H1 (cell line): ENCODE measurements at regions not wholly inside any gene's neighbourhood (a gene's known extent, or its start where the extent isn't known, plus 50 kb on each side); places are given as distances from the start of the nearest gene placed in this dataset.

ENCODE experiments used
- CTCF ChIA-PET: fragments of 300-600 bp; sonication (Branson Sonifier 250); formaldehyde crosslinking; loops from one replicate; lab custom pipeline; 2021; ENCODE audit not compliant: partially characterized antibody; lab: Charles Lee
- POLR2A ChIA-PET: fragments of 300-600 bp; sonication (Branson Sonifier 250); formaldehyde crosslinking; loops from one replicate; lab custom pipeline; 2021; ENCODE audit warnings: inconsistent platforms; ENCODE audit not compliant: partially characterized antibody; lab: Charles Lee
- DNase-seq, 2 experiments: peaks; one replicate each; pipeline versions ENCODE4 v3.0.0 to v3.0.0-alpha.2; 2010 to 2022; ENCODE audit warnings: low spot score in 2 of 2, low read depth in 1 of 2, mixed read lengths in 1 of 2
- FAIRE-seq: peaks from 2 replicates; lab custom pipeline; 2011; peaks lifted over from hg19 to GRCh38; lab: Jason Lieb, UNC
- H2AFZ ChIP-seq: 2 replicates; pipeline ENCODE4 v1.8.1; 2012; ENCODE audit warnings: low read length, inconsistent platforms
- H2AK5ac ChIP-seq: 2 replicates; pipeline ENCODE4 v1.6.1; 2013; ENCODE audit warnings: low read depth, low read length
- H2BK120ac ChIP-seq: replicated peaks from 2 replicates; pipeline ENCODE3; 2013; ENCODE audit warnings: low read depth, low read length, inconsistent platforms
- H2BK12ac ChIP-seq: 2 replicates; pipeline ENCODE4 v1.6.1; 2013; ENCODE audit warnings: low read depth, low read length
- H2BK15ac ChIP-seq: 2 replicates; pipeline ENCODE4 v1.6.1; 2013; ENCODE audit warnings: low read length
- H2BK20ac ChIP-seq: 2 replicates; pipeline ENCODE4 v1.6.1; 2013; ENCODE audit warnings: low read length
- H2BK5ac ChIP-seq: 2 replicates; pipeline ENCODE4 v1.6.1; 2013; ENCODE audit warnings: low read depth, low read length
- H3K14ac ChIP-seq: 2 replicates; pipeline ENCODE4 v1.6.1; 2013; ENCODE audit warnings: inconsistent platforms; ENCODE audit not compliant: insufficient read length
- H3K18ac ChIP-seq: 2 replicates; pipeline ENCODE4 v1.6.1; 2013; ENCODE audit warnings: low read length; ENCODE audit errors: extremely low read depth
- H3K23ac ChIP-seq: 2 replicates; pipeline ENCODE4 v1.6.1; 2013; ENCODE audit warnings: inconsistent platforms; ENCODE audit not compliant: insufficient read length
- H3K23me2 ChIP-seq: 2 replicates; pipeline ENCODE4 v1.6.1; 2013; ENCODE audit warnings: low read depth, low read length
- H3K27ac ChIP-seq: 2 replicates; pipeline ENCODE4 v1.6.1; 2011; ENCODE audit warnings: low read depth, low read length, inconsistent platforms
- H3K27me3 ChIP-seq, 4 experiments: replicated peaks in 1 of 4; 1 replicate in 1 of 4; 2 replicates in 3 of 4; pipeline versions ENCODE4 v1.6.1 to v1.8.1; 2011 to 2013; ENCODE audit warnings: low read length in 3 of 4, mild to moderate bottlenecking in 3 of 4, inconsistent platforms in 2 of 4, mixed read lengths in 2 of 4, moderate library complexity in 1 of 4; ENCODE audit not compliant: control insufficient read depth in 3 of 4, insufficient read depth in 3 of 4; ENCODE audit errors: extremely low read depth in 1 of 4
- H3K36me3 ChIP-seq, 4 experiments: 2 replicates each; pipeline versions ENCODE4 v1.6.1 to v1.8.1; 2011 to 2013; ENCODE audit warnings: mild to moderate bottlenecking in 4 of 4, low read length in 3 of 4, moderate library complexity in 2 of 4, control low read depth in 1 of 4, inconsistent platforms in 1 of 4; ENCODE audit not compliant: insufficient read depth in 4 of 4, control insufficient read depth in 2 of 4
- H3K4ac ChIP-seq: replicated peaks from 2 replicates; pipeline ENCODE3; 2013; ENCODE audit warnings: low read length, low read depth, mixed read lengths, inconsistent platforms; ENCODE audit not compliant: insufficient read length
- H3K4me1 ChIP-seq, 4 experiments: replicated peaks in 1 of 4; 1 replicate in 1 of 4; 2 replicates in 3 of 4; pipeline versions ENCODE4 v1.6.1 to v1.8.1; 2011 to 2013; ENCODE audit warnings: low read length in 3 of 4, inconsistent platforms in 2 of 4, mixed read lengths in 1 of 4; ENCODE audit not compliant: insufficient read depth in 4 of 4, control insufficient read depth in 3 of 4
- H3K4me2 ChIP-seq, 2 experiments: 2 replicates each; pipeline versions ENCODE4 v1.6.1 to v1.8.1; 2011 to 2013; ENCODE audit warnings: low read depth in 2 of 2, low read length in 2 of 2, control low read depth in 1 of 2, inconsistent platforms in 1 of 2, mild to moderate bottlenecking in 1 of 2; ENCODE audit not compliant: insufficient read depth in 1 of 2
- H3K4me3 ChIP-seq, 4 experiments: fragments of 200-600, 300-600 bp in 1 of 4; sonication (generic), shearing (Covaris generic), sonication (Bioruptor Twin) in 1 of 4; 2 replicates each; pipeline versions ENCODE4 v1.5.1 to v1.8.1; 2011 to 2016; ENCODE audit warnings: low read length in 4 of 4, low read depth in 3 of 4, control low read depth in 2 of 4, inconsistent platforms in 2 of 4, mild to moderate bottlenecking in 2 of 4, mixed read lengths in 1 of 4, moderate library complexity in 1 of 4; ENCODE audit not compliant: insufficient read depth in 2 of 4; ENCODE audit errors: extremely low read depth in 1 of 4
- H3K56ac ChIP-seq: replicated peaks from 2 replicates; pipeline ENCODE3; 2013; ENCODE audit warnings: low read depth, mild to moderate bottlenecking, mixed read lengths, low read length, inconsistent platforms; ENCODE audit not compliant: insufficient read length
- H3K79me1 ChIP-seq: 2 replicates; pipeline ENCODE4 v1.6.1; 2013; ENCODE audit warnings: low read depth, low read length, control low read depth
- H3K79me2 ChIP-seq, 2 experiments: 2 replicates each; pipeline versions ENCODE4 v1.6.1 to v1.8.1; 2012 to 2013; ENCODE audit warnings: low read length in 2 of 2, mild to moderate bottlenecking in 2 of 2, inconsistent platforms in 1 of 2; ENCODE audit not compliant: insufficient read depth in 2 of 2, control insufficient read depth in 1 of 2
- H3K9ac ChIP-seq, 4 experiments: replicated peaks in 1 of 4; 1 replicate in 1 of 4; 2 replicates in 3 of 4; pipeline versions ENCODE4 v1.6.1 to v1.8.1; 2011 to 2013; ENCODE audit warnings: low read depth in 3 of 4, low read length in 3 of 4, control low read depth in 2 of 4, mild to moderate bottlenecking in 2 of 4, moderate library complexity in 2 of 4, inconsistent platforms in 1 of 4; ENCODE audit errors: extremely low read depth in 1 of 4
- H3K9me3 ChIP-seq, 2 experiments: 2 replicates each; pipeline versions ENCODE4 v1.6.1 to v1.8.1; 2012 to 2013; ENCODE audit warnings: mild to moderate bottlenecking in 2 of 2, moderate library complexity in 2 of 2, control low read depth in 1 of 2, inconsistent platforms in 1 of 2, low read depth in 1 of 2, low read length in 1 of 2, mixed read lengths in 1 of 2; ENCODE audit not compliant: insufficient read depth in 2 of 2
- H4K20me1 ChIP-seq, 2 experiments: replicated peaks in 1 of 2; 2 replicates each; pipeline versions ENCODE3 to v1.8.1; 2011 to 2013; ENCODE audit warnings: inconsistent platforms in 2 of 2, low read length in 2 of 2, mild to moderate bottlenecking in 1 of 2; ENCODE audit not compliant: insufficient read depth in 2 of 2, control insufficient read depth in 1 of 2
- H4K5ac ChIP-seq: 2 replicates; pipeline ENCODE4 v1.6.1; 2013; ENCODE audit warnings: low read length, low read depth, mixed read lengths, inconsistent platforms; ENCODE audit not compliant: insufficient read length
- H4K8ac ChIP-seq: 2 replicates; pipeline ENCODE4 v1.8.0; 2013; ENCODE audit warnings: mild to moderate bottlenecking, moderate library complexity, low read length, inconsistent platforms; ENCODE audit not compliant: insufficient read depth; ENCODE audit errors: extremely low read depth
- H4K91ac ChIP-seq: replicated peaks from 2 replicates; pipeline ENCODE3; 2013; ENCODE audit warnings: low read length, mixed read lengths, inconsistent platforms; ENCODE audit not compliant: insufficient read length
- ATF3 ChIP-seq: IDR thresholded peaks from 2 replicates; pipeline ENCODE4 v1.6.1; 2011; ENCODE audit warnings: low read depth, mild to moderate bottlenecking, low read length; ENCODE audit not compliant: insufficient read depth
- CBX8 ChIP-seq: fragments of 300-800, 300-1000 bp; sonication (generic); IDR thresholded peaks from 2 replicates; pipeline ENCODE4 v1.7.1; 2016; ENCODE audit warnings: low read depth, low read length, borderline replicate concordance
- CHD1 ChIP-seq: IDR thresholded peaks from 2 replicates; pipeline ENCODE4 v1.6.1; 2012; ENCODE audit warnings: low read depth, low read length, improper control_type of control experiment
- EGR1 ChIP-seq: IDR thresholded peaks from 2 replicates; pipeline ENCODE4 v1.6.1; 2011; ENCODE audit warnings: low read depth, low read length, borderline replicate concordance
- HDAC2 ChIP-seq, 2 experiments: fragments of 300-600 bp in 1 of 2; sonication (generic) in 1 of 2; IDR thresholded peaks; 2 replicates each; pipeline ENCODE4 v1.6.1; 2011 to 2012; ENCODE audit warnings: low read depth in 2 of 2, low read length in 2 of 2, mild to moderate bottlenecking in 2 of 2, moderate library complexity in 2 of 2, borderline replicate concordance in 1 of 2, inconsistent platforms in 1 of 2
- JUND ChIP-seq: IDR thresholded peaks from 2 replicates; pipeline ENCODE4 v1.6.1; 2011; ENCODE audit warnings: mild to moderate bottlenecking, improper control_type of control experiment, low read length
- KDM4A ChIP-seq: IDR thresholded peaks from one replicate; pipeline ENCODE4 v1.7.1; 2012; ENCODE audit warnings: low read depth, mild to moderate bottlenecking, moderate library complexity, low read length, inconsistent platforms; ENCODE audit not compliant: severe bottlenecking
- KDM5A ChIP-seq: fragments of 200-600 bp; IDR thresholded peaks from 2 replicates; pipeline ENCODE4 v1.7.1; 2012; ENCODE audit warnings: mild to moderate bottlenecking, low read length, inconsistent platforms, mixed read lengths
- MAFK ChIP-seq: IDR thresholded peaks from 2 replicates; pipeline ENCODE4 v1.6.1; 2012; ENCODE audit warnings: low read depth, mild to moderate bottlenecking, improper control_type of control experiment, low read length
- NRF1 ChIP-seq: IDR thresholded peaks from 2 replicates; pipeline ENCODE4 v1.6.1; 2011; ENCODE audit warnings: mild to moderate bottlenecking, low read depth, low read length, improper control_type of control experiment
- POLR2AphosphoS5 ChIP-seq: IDR thresholded peaks from 2 replicates; pipeline ENCODE4 v1.6.1; 2011; ENCODE audit warnings: low read depth, low read length
- SIRT6 ChIP-seq: IDR thresholded peaks from one replicate; pipeline ENCODE4 v1.7.1; 2012; ENCODE audit warnings: low read length, inconsistent platforms
- SP4 ChIP-seq: IDR thresholded peaks from 2 replicates; pipeline ENCODE4 v1.6.1; 2012; ENCODE audit warnings: low read length, inconsistent platforms
- TAF1 ChIP-seq: IDR thresholded peaks from 2 replicates; pipeline ENCODE4 v1.6.1; 2011; ENCODE audit warnings: mild to moderate bottlenecking, low read depth, low read length
- TAF7 ChIP-seq: optimal IDR thresholded peaks from 2 replicates; pipeline ENCODE3; 2011; ENCODE audit warnings: low read depth, mild to moderate bottlenecking, inconsistent platforms, low read length, moderate library complexity, borderline replicate concordance
- WGBS, 2 experiments: shearing (Covaris generic) in 1 of 2; methylation state at CpG; one replicate each; pipeline versions ENCODE4 v1.1.6 to v1.1.7; 2013 to 2015; ENCODE audit warnings: low lambda C conversion rate in 2 of 2, mixed read lengths in 2 of 2, inconsistent platforms in 1 of 2, low coverage in 1 of 2, missing lambda C conversion rate in 1 of 2; ENCODE audit not compliant: insufficient replicate concordance in 2 of 2, insufficient coverage in 1 of 2, insufficient read length in 1 of 2; ENCODE audit errors: extremely low coverage in 1 of 2, missing lambda C conversion rate in 1 of 2; 5-methylcytosine and 5-hydroxymethylcytosine counted together

- Histone ChIP-seq H3K36me3 (no peaks in the 10 kb centered on the region), H3K4ac (no peak overlapping the region), H3K27ac (no peak overlapping the region), H3K27me3 (no peaks in the 10 kb centered on the region), H3K79me1 (no peaks in the 10 kb centered on the region), H2AFZ (no peak overlapping the region), H3K18ac (no peak overlapping the region), H2BK20ac (no peak overlapping the region), H4K8ac (no peak overlapping the region), H3K9ac (no peak overlapping the region), H4K20me1 (peaks cover 0 to 1% of the 10 kb centered on the region in 2 experiments), H3K56ac (no peak overlapping the region), H3K4me2 (no peak overlapping the region), H2BK5ac (peak overlapping the region; percentile 66; the same call in 1 of the 2 replicates), H3K4me1 (no peaks in the 10 kb centered on the region; a peak in 1 of 7 replicates), H4K5ac (no peak overlapping the region), H2AK5ac (peak overlapping the region; percentile 48; the same call in 1 of the 2 replicates), H2BK15ac (no peak overlapping the region), H3K14ac (no peak overlapping the region), H3K23me2 (no peaks in the 10 kb centered on the region), H3K4me3 (no peak overlapping the region), H3K23ac (no peak overlapping the region), H3K79me2 (no peaks in the 10 kb centered on the region), H2BK12ac (0 out of 2 replicates have a peak overlapping the region, but pooled peaks have one; percentile 50), H4K91ac (no peak overlapping the region), H3K9me3 (no peaks in the 10 kb centered on the region), H2BK120ac (no peak overlapping the region)
- 92% methylated on average over 6 of the region's 6 CpGs; no CpG with 5 or more reads in 1 of the 2 experiments for WGBS, 2 experiments
- FAIRE-seq (no peak), DNase-seq (no peak)
- CTCF ChIA-PET, result interaction anchor here (0.6 to 2.7 kb wide), 10 partner anchors 11 to 170 kb away, joined by 3 to 19 read pairs (median 4); no protein-coding TSS in a partner anchor
- POLR2A ChIA-PET, result interaction anchor here (1.0 kb wide), 1 partner anchor 23 kb away, joined by 3 read pairs; no protein-coding TSS in a partner anchor
- TF ChIP-seq SIRT6, result no peak
- TF ChIP-seq CHD1, result no peak
- TF ChIP-seq CBX8, result no peak
- TF ChIP-seq POLR2AphosphoS5, result no peak
- TF ChIP-seq ATF3, result no peak
- no peak for TF ChIP-seq JUND
- TF ChIP-seq TAF1, result no peak
- no peak for TF ChIP-seq MAFK
- TF ChIP-seq EGR1, result no peak
- TF ChIP-seq NRF1, result no peak
- no peak for TF ChIP-seq TAF7
- no peak for TF ChIP-seq HDAC2 (IDR thresholded peaks at IDR 0.05; ENCODE audit: borderline replicate concordance in 1 of 2, low read depth in 2 of 2, low read length in 2 of 2)
- TF ChIP-seq KDM4A, result no peak
- TF ChIP-seq KDM5A, result no peak
- TF ChIP-seq SP4, result no peak
These were observed 158.2 kb downstream of the NUP210 start for GRCh38 chr3:13261892-13262291.
